SU-DHL-6 (cell line): ENCODE measurements at regions not wholly inside any gene's neighbourhood (a gene's known extent, or its start where the extent isn't known, plus 50 kb on each side); places are given as distances from the start of the nearest gene placed in this dataset.

Source experiments
- H2AFZ ChIP-seq: fragments of 200-600 bp; sonication (generic); 2 replicates; pipeline ENCODE4 v1.6.1; 2014; ENCODE audit warnings: low read depth, mild to moderate bottlenecking, moderate library complexity, mixed read lengths, antibody characterized with exemption, low read length; ENCODE audit not compliant: severe bottlenecking
- H3F3A ChIP-seq: fragments of 200-600 bp; shearing (Covaris generic); 2 replicates; pipeline ENCODE4 v1.6.0; 2016; ENCODE audit warnings: antibody characterized with exemption, mild to moderate bottlenecking; ENCODE audit not compliant: insufficient read depth
- H3K27ac ChIP-seq: fragments of 200-600 bp; sonication (generic); 2 replicates; pipeline ENCODE4 v1.5.1; 2016; ENCODE audit warnings: low read depth, mild to moderate bottlenecking, low read length, moderate library complexity, mixed read lengths
- H3K27me3 ChIP-seq: fragments of 200-600 bp; sonication (generic), shearing (Covaris generic); 2 replicates; pipeline ENCODE4 v1.6.0; 2014; ENCODE audit warnings: mild to moderate bottlenecking, low read length
- H3K36me3 ChIP-seq: fragments of 200-600 bp; sonication (generic); 2 replicates; pipeline ENCODE4 v1.6.1; 2014; ENCODE audit warnings: mild to moderate bottlenecking, low read length, mixed read lengths
- H3K4me2 ChIP-seq: fragments of 300-600, 200-600 bp; shearing (Covaris generic), sonication (generic); 2 replicates; pipeline ENCODE4 v1.6.0; 2014; ENCODE audit warnings: low read length, low read depth, mild to moderate bottlenecking; ENCODE audit not compliant: poor library complexity, severe bottlenecking
- H3K4me3 ChIP-seq: fragments of 200-600 bp; sonication (generic); 2 replicates; pipeline ENCODE4 v1.5.1; 2014; ENCODE audit warnings: antibody characterized with exemption, low read length, mild to moderate bottlenecking, mixed read lengths; ENCODE audit not compliant: insufficient read depth, poor library complexity, severe bottlenecking
- H3K79me2 ChIP-seq: fragments of 200-600 bp; sonication (generic); 2 replicates; pipeline ENCODE4 v1.6.1; 2014; ENCODE audit warnings: mild to moderate bottlenecking, low read length, moderate library complexity; ENCODE audit not compliant: insufficient read depth
- H3K9ac ChIP-seq: fragments of 200-600 bp; sonication (generic); 2 replicates; pipeline ENCODE4 v1.7.0; 2014; ENCODE audit warnings: mild to moderate bottlenecking, low read length
- H3K9me2 ChIP-seq: fragments of 200-600 bp; sonication (generic); replicated peaks from 2 replicates; pipeline ENCODE4 v1.6.1; 2014; ENCODE audit warnings: low read length; ENCODE audit not compliant: insufficient read depth
- H3K9me3 ChIP-seq: fragments of 200-600 bp; sonication (generic); 2 replicates; pipeline ENCODE4 v1.6.1; 2014; ENCODE audit warnings: low read length, mixed read lengths; ENCODE audit not compliant: insufficient read depth
- H4K20me1 ChIP-seq: fragments of 200-600 bp; sonication (generic); 2 replicates; pipeline ENCODE4 v1.6.1; 2014; ENCODE audit warnings: low read depth, mild to moderate bottlenecking, antibody characterized with exemption, low read length, moderate library complexity, mixed read lengths
- CTCF ChIP-seq: fragments of 200-600 bp; sonication (generic); IDR thresholded peaks from one replicate; pipeline ENCODE4 v1.5.1; 2017; ENCODE audit warnings: antibody characterized with exemption, mild to moderate bottlenecking, low read length, moderate library complexity; ENCODE audit not compliant: insufficient read depth, poor library complexity, severe bottlenecking
- EZH2phosphoT487 ChIP-seq: fragments of 200-600 bp; sonication (generic), shearing (Covaris generic); conservative IDR thresholded peaks from 2 replicates; pipeline ENCODE4 v1.6.1; 2018; ENCODE audit warnings: mild to moderate bottlenecking, antibody characterized with exemption, low read length, moderate library complexity, mixed read lengths

GRCh38 chr12:131577766-131578165 is 133.1 kb upstream of the SFSWAP start:
- Histone ChIP-seq H3K9ac (no peak overlapping the region), H3K27me3 (no peaks in the 10 kb centered on the region), H3K9me3 (no peaks in the 10 kb centered on the region), H2AFZ (no peak overlapping the region), H3K36me3 (no peaks in the 10 kb centered on the region), H3K9me2 (no peaks in the 10 kb centered on the region), H4K20me1 (no peaks in the 10 kb centered on the region), H3K27ac (no peak overlapping the region), H3K4me3 (no peak overlapping the region), H3K79me2 (no peaks in the 10 kb centered on the region), H3F3A (no peaks in the 10 kb centered on the region), H3K4me2 (no peak overlapping the region)
- TF ChIP-seq EZH2phosphoT487 (no peak), CTCF (no peak)

- Histone ChIP-seq H4K20me1 (no peaks in the 10 kb centered on the region), H3K79me2 (no peaks in the 10 kb centered on the region), H3K9ac (no peak overlapping the region), H3K36me3 (no peaks in the 10 kb centered on the region), H2AFZ (no peak overlapping the region), H3F3A (no peaks in the 10 kb centered on the region), H3K27ac (no peak overlapping the region), H3K4me3 (no peak overlapping the region), H3K27me3 (no peaks in the 10 kb centered on the region), H3K4me2 (no peak overlapping the region), H3K9me3 (no peaks in the 10 kb centered on the region), H3K9me2 (no peaks in the 10 kb centered on the region)
- TF ChIP-seq EZH2phosphoT487 (no peak), CTCF (no peak)
Observed at GRCh38 chr12:131578828-131579470, 131.9 kb upstream of the SFSWAP start.

- no peak overlapping the region for H3K9ac ChIP-seq
- no peak overlapping the region for H2AFZ ChIP-seq
- H3K9me2 ChIP-seq = no peaks in the 10 kb centered on the region
- no peaks in the 10 kb centered on the region for H3F3A ChIP-seq
- H3K9me3 ChIP-seq = peaks cover 11% of the 10 kb centered on the region; the same call in 1 of the 2 replicates
- H3K79me2 ChIP-seq = no peaks in the 10 kb centered on the region
- no peaks in the 10 kb centered on the region for H3K27me3 ChIP-seq
- H3K36me3 ChIP-seq = no peaks in the 10 kb centered on the region
- TF ChIP-seq EZH2phosphoT487 (no peak), CTCF (no peak)
- no peak overlapping the region for H3K27ac ChIP-seq
- no peaks in the 10 kb centered on the region for H4K20me1 ChIP-seq
- H3K4me3 ChIP-seq = no peak overlapping the region
- H3K4me2 ChIP-seq = no peak overlapping the region
Observed at GRCh38 chr12:131583090-131583712, 127.7 kb upstream of the SFSWAP start.
